HG03432 (cell line): ENCODE measurements at regions not wholly inside any gene's neighbourhood (a gene's known extent, or its start where the extent isn't known, plus 50 kb on each side); places are given as distances from the start of the nearest gene placed in this dataset.

Experiments
- ATAC-seq: cut with Tn5 transposase; IDR thresholded peaks from one replicate; pipeline ENCODE4 v1.9.1; 2021; ENCODE audit warnings: mild to moderate bottlenecking, moderate library complexity; ENCODE audit not compliant: unreplicated experiment

DNA sequence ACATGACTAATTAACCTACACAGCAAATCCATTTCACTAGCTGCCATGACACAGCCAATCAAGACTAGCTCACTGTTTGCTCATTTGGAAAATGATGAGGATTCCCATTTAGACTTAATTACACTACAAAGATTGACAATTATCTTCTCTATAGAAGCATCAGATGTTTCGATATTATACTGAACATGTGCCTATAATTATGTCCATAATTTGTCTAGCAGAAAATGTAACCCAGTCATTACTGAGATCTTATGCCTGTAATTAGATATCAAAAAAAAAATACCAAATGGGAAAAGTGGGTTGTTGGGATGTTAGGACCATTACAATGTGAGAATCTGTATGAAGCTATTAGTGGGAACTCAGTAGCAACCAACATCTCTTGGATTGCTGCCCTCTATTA is 344.2 kb upstream of the MCTP2 start:
- ATAC-seq: no peak

DNA sequence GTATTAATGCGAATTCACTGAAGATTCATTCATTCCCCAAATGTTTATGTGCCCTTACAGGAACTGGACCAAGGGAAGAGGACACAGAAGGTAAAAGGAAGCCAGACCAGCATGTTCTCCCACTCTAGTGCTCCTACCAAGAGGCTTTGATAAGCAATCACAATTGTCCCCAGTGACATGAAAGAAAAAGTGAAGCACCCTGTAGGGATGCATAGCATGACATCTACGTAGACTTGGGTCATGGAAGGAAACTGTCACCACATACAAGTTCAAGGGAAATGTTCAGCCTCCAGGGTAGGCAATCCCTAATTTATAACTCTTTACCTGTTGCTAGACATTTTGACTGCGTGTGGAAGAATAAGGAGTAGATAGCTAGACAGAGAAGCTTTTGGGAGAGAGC is 348.6 kb upstream of the MCTP2 start:
- ATAC-seq: no peak

DNA sequence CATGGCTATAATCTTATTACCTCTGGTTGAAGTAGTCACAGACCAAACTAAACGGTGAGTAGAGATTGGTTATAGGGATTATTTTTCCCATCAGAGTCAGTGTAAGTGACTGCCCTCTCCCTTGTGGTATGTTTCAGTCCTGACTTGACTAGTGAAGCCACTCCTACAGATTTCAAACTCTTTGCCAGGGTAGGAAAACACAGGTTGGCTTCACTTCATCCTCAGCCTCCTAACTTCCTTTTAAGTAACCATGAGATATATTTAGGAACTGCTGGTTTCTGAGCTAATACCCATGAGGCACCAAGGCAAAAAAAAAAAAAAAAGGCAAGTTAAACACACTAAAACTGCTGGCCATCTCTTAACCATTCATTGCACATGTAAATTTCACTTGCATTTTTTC is 349.2 kb upstream of the MCTP2 start:
- no peak for ATAC-seq

GRCh38 chr15:93881310-93881709 is 350.1 kb upstream of the MCTP2 start:
- no peak for ATAC-seq

GRCh38 chr15:93880358-93880757 is 351.0 kb upstream of the MCTP2 start:
- ATAC-seq: no peak

DNA sequence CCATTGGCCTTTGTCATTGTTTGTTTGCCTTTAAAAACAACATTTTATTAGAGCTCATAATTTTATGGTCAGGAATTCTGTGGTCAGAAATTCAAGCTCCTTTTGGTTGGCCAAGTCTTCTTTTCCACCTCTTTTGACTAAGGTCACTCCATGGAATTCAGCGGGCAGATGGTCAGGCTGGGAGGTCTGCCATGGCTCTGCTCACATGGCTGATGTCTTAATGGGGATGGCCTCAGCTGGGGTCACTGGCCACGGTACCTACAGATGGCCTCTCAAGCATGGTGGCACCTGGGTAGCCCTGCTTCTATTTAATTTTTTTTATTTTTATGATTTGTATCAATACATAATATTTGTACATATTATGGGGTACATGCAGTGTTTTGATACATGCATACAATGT is 360.8 kb upstream of the MCTP2 start:
- ATAC-seq: no peak

DNA sequence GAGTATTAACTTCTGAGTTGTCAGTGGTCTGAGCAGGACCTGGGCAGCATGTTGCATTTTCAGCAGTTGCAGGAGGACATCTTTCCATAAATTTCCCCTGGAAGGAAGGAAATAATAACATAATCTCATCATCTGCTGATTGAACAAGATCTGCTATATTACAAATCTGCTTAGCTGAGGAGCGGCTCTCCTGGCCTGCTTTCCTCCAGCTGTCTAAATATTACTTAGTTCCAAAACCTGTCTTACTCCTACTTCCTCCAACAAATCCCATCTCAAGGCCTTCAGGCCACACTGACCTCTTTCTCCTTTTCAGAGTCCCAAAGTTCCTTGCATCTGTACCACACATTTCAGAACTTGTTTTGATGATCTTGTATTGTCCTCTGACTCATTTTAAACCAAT is 364.4 kb upstream of the MCTP2 start:
- ATAC-seq: no peak

- no peak for ATAC-seq
These were observed 364.9 kb upstream of the MCTP2 start for GRCh38 chr15:93866476-93866875.

DNA sequence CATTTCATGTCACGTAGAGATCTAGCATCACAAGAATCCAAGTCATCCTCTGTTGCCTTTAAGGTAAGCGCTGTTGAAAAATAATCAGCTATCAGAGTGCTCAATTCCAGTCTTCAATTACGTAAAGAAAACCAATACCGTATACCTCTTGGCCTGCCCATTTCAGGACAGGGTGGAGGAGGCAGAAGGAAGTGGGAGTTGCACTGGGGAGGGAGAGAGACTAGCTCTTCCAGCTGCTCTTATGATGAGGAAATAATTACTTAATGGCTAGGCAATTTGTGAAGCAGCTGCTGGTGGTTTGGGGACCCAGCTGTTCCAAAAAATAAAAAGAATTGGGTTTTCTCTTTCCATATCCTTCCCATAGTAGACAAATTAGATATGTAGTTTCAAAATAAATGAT is 365.8 kb upstream of the MCTP2 start:
- no peak for ATAC-seq

DNA sequence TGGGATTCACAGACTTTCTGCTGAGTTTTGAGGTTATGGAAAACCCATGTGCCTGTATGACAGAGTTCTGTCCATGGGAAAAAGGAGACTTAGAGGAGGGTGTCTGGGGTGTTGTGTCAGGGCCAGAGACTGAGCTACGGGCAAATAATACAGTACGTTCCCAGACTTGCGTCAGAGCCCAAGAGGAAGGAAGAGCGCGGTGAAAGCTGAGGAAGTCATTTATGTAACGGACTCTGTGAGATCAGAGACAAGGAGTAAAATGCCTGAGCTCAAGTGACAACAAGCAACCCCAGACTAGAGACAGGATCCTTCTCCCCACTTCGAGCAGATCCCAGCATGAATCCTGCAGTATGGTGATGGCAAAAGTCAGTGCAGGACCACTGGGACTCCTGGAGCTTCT is 368.6 kb upstream of the MCTP2 start:
- no peak for ATAC-seq

- no peak for ATAC-seq
These were observed 369.2 kb upstream of the MCTP2 start for GRCh38 chr15:93861956-93862741.

DNA sequence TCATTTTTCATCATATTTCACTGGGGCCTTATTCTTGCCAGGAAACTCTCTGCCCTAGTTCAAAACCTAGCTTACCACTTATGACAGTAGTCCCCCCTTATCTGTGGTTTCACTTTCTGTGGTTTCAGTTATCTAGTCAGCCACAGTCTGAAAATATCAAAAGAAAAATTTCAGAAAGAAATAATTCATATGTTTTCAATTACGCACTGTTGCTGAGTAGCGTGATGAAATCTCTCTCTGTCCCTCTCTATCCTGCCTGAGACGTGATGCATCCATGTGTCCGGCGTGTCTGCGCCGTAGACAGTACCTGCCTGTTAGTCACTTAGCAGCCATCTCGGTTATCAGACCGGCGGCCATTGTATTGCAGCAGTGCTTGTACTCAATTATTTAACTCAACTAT is 369.9 kb upstream of the MCTP2 start:
- no peak for ATAC-seq

GRCh38 chr15:93860701-93861100 is 370.7 kb upstream of the MCTP2 start:
- ATAC-seq: no peak

GRCh38 chr15:93859176-93859575 is 372.2 kb upstream of the MCTP2 start:
- no peak for ATAC-seq

GRCh38 chr15:93855181-93855826 is 376.1 kb upstream of the MCTP2 start:
- no peak for ATAC-seq

GRCh38 chr15:93854088-93854487 is 377.3 kb upstream of the MCTP2 start:
- no peak for ATAC-seq

DNA sequence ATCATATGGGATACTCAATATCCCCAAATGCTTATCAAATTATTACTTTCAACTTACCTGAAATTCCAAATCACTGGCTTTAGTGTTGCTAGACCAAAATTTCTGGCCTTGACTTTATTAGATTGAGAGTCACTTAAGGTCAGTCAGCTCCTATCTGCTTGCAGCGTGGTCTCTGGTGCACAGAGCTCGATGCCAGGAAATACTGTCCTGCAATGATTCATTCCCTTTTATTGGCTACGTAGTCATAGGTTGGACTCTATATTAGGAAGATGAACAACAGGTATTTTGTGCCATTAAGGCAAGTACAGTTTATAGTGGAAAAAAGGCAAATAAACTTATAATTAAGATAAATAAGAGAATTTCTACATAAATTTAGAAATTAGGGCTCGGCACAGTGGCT is 378.6 kb upstream of the MCTP2 start:
- no peak for ATAC-seq

GRCh38 chr15:93848490-93848889 is 382.9 kb upstream of the MCTP2 start:
- no peak for ATAC-seq

- no peak for ATAC-seq
These were observed 383.3 kb upstream of the MCTP2 start for GRCh38 chr15:93848076-93848475.

DNA sequence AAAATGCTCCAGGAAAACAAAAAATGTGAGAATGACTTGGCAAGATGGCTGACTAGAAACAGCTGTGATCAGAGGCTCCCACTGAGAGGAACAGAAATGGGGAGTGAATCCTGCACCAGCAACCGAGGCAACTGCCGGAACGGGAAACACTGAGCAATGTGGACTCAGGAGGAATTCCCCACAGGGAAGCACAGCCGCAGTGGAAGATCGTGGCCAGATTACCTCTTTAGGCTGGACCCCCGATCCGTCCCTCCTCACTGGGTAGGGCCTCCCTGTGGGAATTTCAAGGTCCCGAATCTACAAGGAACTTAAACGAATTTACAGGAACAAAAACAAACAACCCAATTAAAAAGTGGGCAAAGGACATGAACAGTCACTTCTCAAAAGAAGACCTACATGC is 385.2 kb upstream of the MCTP2 start:
- ATAC-seq: no peak

- ATAC-seq: no peak
These were observed 393.9 kb upstream of the MCTP2 start for GRCh38 chr15:93837450-93837849.

DNA sequence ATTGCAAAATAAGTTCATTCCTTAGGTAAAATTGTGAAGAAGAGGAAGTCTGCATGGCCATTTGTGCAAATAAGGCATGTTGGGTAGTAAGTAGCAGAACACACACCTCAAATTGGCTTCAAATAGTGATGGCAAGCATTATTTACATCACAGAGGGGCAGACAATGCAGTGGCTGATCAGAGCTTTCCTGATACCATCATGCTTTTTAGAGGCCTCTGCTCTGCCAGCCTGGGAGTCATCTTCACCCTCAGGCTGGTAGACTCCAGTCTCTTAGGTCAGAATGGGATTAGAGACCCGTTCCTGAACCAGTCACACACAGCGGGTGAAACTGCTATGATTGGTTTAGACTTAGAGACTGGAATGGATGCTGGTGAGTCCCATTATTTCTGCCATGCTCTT is 396.0 kb upstream of the MCTP2 start:
- no peak for ATAC-seq

- no peak for ATAC-seq
These were observed 399.7 kb upstream of the MCTP2 start for GRCh38 chr15:93831641-93832040.
